Caco-2 (cell line): ENCODE measurements at regions not wholly inside any gene's neighbourhood (a gene's known extent, or its start where the extent isn't known, plus 50 kb on each side); places are given as distances from the start of the nearest gene placed in this dataset.

ENCODE experiments used
- BruUV-seq: library from RNA; stranded (reverse); fragments of 400-500 nt; replicated peaks from 2 replicates; lab custom pipeline; 2021; lab: Mats Ljungman, UMichigan
- CTCF ChIA-PET: fragments of 300-600 bp; sonication (Branson Sonifier 250); formaldehyde crosslinking; loops from one replicate; lab custom pipeline; 2022; ENCODE audit warnings: antibody characterized with exemption; lab: Charles Lee
- POLR2A ChIA-PET: fragments of 300-600 bp; sonication (Branson Sonifier 250); formaldehyde crosslinking; loops from one replicate; lab custom pipeline; 2022; ENCODE audit warnings: antibody characterized with exemption; lab: Charles Lee
- DNase-seq, 2 experiments: peaks; one replicate each; pipeline versions ENCODE4 v3.0.0 to v3.0.0-alpha.2; 2020 to 2022
- H3K27me3 ChIP-seq: replicated peaks from 2 replicates; pipeline ENCODE4 v1.6.0; 2011; ENCODE audit warnings: low read length; ENCODE audit not compliant: control insufficient read depth, insufficient read depth
- H3K36me3 ChIP-seq: 2 replicates; pipeline ENCODE4 v1.5.1; 2011; ENCODE audit warnings: low read length; ENCODE audit not compliant: control insufficient read depth, insufficient read depth
- H3K4me1 ChIP-seq: fragments of 250-450 bp; sonication (Bioruptor Pico); 2 replicates; pipeline ENCODE4 v1.5.1; 2020; ENCODE audit warnings: mild to moderate bottlenecking
- H3K4me3 ChIP-seq: 2 replicates; pipeline ENCODE4 v1.5.1; 2011; ENCODE audit warnings: low read depth, mild to moderate bottlenecking, control low read depth, low read length
- H3K9me3 ChIP-seq: fragments of 250-450 bp; sonication (Bioruptor Pico); 2 replicates; pipeline ENCODE4 v1.5.1; 2020; ENCODE audit warnings: mild to moderate bottlenecking, moderate library complexity
- H3K27ac Mint-ChIP-seq: one replicate; pipeline ENCODE4 v1.8.0; 2022; ENCODE audit warnings: mixed read lengths; ENCODE audit not compliant: unreplicated experiment
- H3K27me3 Mint-ChIP-seq: one replicate; pipeline ENCODE4 v1.8.0; 2022; ENCODE audit warnings: mixed read lengths; ENCODE audit not compliant: insufficient read depth, unreplicated experiment
- H3K36me3 Mint-ChIP-seq: one replicate; pipeline ENCODE4 v1.8.0; 2022; ENCODE audit warnings: mild to moderate bottlenecking, mixed read lengths; ENCODE audit not compliant: insufficient read depth, unreplicated experiment
- H3K4me1 Mint-ChIP-seq: one replicate; pipeline ENCODE4 v1.8.0; 2022; ENCODE audit warnings: low read depth, mixed read lengths; ENCODE audit not compliant: unreplicated experiment
- H3K4me3 Mint-ChIP-seq: one replicate; pipeline ENCODE4 v1.8.0; 2022; ENCODE audit warnings: mild to moderate bottlenecking, moderate library complexity, mixed read lengths; ENCODE audit not compliant: unreplicated experiment
- H3K9me3 Mint-ChIP-seq: one replicate; pipeline ENCODE4 v1.8.0; 2022; ENCODE audit warnings: mixed read lengths; ENCODE audit not compliant: unreplicated experiment
- CTCF ChIP-seq, 2 experiments: fragments of 200-600 bp in 1 of 2; IDR thresholded peaks; 1 replicate in 1 of 2; 2 replicates in 1 of 2; pipeline versions ENCODE4 v1.5.1 to v1.8.0; 2011 to 2022; ENCODE audit warnings: antibody characterized with exemption in 1 of 2, control low read depth in 1 of 2, inconsistent platforms in 1 of 2, low read depth in 1 of 2, low read length in 1 of 2, mild to moderate bottlenecking in 1 of 2, moderate library complexity in 1 of 2; ENCODE audit not compliant: insufficient read depth in 1 of 2, severe bottlenecking in 1 of 2, unreplicated experiment in 1 of 2
- intact Hi-C: fragments of 100-400 bp; cut with micrococcal nuclease; formaldehyde crosslinking; loops from one replicate; pipeline ENCODE4 v1.10.0; 2022; ENCODE audit not compliant: unreplicated experiment

GRCh38 chr12:4217091-4217490 is 56.5 kb upstream of the CCND2 start:
- intact Hi-C loops = no loop called here
- Histone ChIP-seq H3K4me1 (no peaks in the 10 kb centered on the region), H3K4me3 (no peak overlapping the region), H3K36me3 (no peaks in the 10 kb centered on the region), H3K9me3 (peaks cover under 1% of the 10 kb centered on the region), H3K27me3 (peaks cover 3% of the 10 kb centered on the region; the same call in 1 of the 2 replicates)
- Mint-ChIP-seq H3K27me3 (peaks cover 30% of the 10 kb centered on the region), H3K27ac (no peak overlapping the region), H3K36me3 (no peaks in the 10 kb centered on the region), H3K4me1 (no peaks in the 10 kb centered on the region), H3K9me3 (no peaks in the 10 kb centered on the region), H3K4me3 (no peak overlapping the region)
- no peak for TF ChIP-seq CTCF (IDR thresholded peaks at IDR 0.05; ENCODE audit: insufficient read depth in 1 of 2, low read depth in 1 of 2, low read length in 1 of 2, severe bottlenecking in 1 of 2, unreplicated experiment in 1 of 2)
- DNase-seq = no peak
- no TSS peak for BruUV-seq
- ChIA-PET POLR2A (no interaction called here), CTCF (no interaction called here)

- ChIA-PET POLR2A (no interaction called here), CTCF (interaction anchor here (1.0 kb wide), 1 partner anchor 641 kb away, joined by 3 read pairs; no protein-coding TSS in a partner anchor)
- Mint-ChIP-seq H3K36me3 (no peaks in the 10 kb centered on the region), H3K27ac (no peak overlapping the region), H3K27me3 (peaks cover 35% of the 10 kb centered on the region), H3K4me3 (no peak overlapping the region), H3K9me3 (no peaks in the 10 kb centered on the region), H3K4me1 (no peaks in the 10 kb centered on the region)
- Histone ChIP-seq H3K27me3 (peaks cover 3% of the 10 kb centered on the region; the same call in 1 of the 2 replicates), H3K4me3 (no peak overlapping the region), H3K4me1 (no peaks in the 10 kb centered on the region), H3K36me3 (no peaks in the 10 kb centered on the region), H3K9me3 (no peaks in the 10 kb centered on the region; the same call in 1 of the 2 replicates)
- no TSS peak for BruUV-seq
- no peak for DNase-seq
- TF ChIP-seq CTCF (IDR thresholded peaks at IDR 0.05; ENCODE audit: insufficient read depth in 1 of 2, low read depth in 1 of 2, low read length in 1 of 2, severe bottlenecking in 1 of 2, unreplicated experiment in 1 of 2) = no peak
- intact Hi-C loops = no loop called here
Measured at GRCh38 chr12:4216187-4216927, 57.2 kb upstream of the CCND2 start.

GRCh38 chr12:4215229-4216186 is 58.1 kb upstream of the CCND2 start:
- intact Hi-C loops = no loop called here
- H3K27ac Mint-ChIP-seq = no peak overlapping the region
- TF ChIP-seq CTCF (IDR thresholded peaks at IDR 0.05; ENCODE audit: insufficient read depth in 1 of 2, low read depth in 1 of 2, low read length in 1 of 2, severe bottlenecking in 1 of 2, unreplicated experiment in 1 of 2) = no peak
- ChIA-PET CTCF (interaction anchor here (1.0 kb wide), 1 partner anchor 642 kb away, joined by 3 read pairs; no protein-coding TSS in a partner anchor), POLR2A (no interaction called here)
- H3K36me3 Mint-ChIP-seq = no peaks in the 10 kb centered on the region
- no peaks in the 10 kb centered on the region for H3K4me1 ChIP-seq
- no peaks in the 10 kb centered on the region for H3K9me3 Mint-ChIP-seq
- H3K9me3 ChIP-seq = no peaks in the 10 kb centered on the region; the same call in 1 of the 2 replicates
- no peak overlapping the region for H3K4me3 Mint-ChIP-seq
- H3K27me3 Mint-ChIP-seq = peaks cover 34% of the 10 kb centered on the region
- H3K27me3 ChIP-seq = peaks cover 2% of the 10 kb centered on the region; the same call in 1 of the 2 replicates
- H3K4me1 Mint-ChIP-seq = no peaks in the 10 kb centered on the region
- DNase-seq = no peak
- no peak overlapping the region for H3K4me3 ChIP-seq
- BruUV-seq = no TSS peak
- H3K36me3 ChIP-seq = no peaks in the 10 kb centered on the region
